ENCODE measurements at regions not wholly inside any gene's neighbourhood (a gene's known extent, or its start where the extent isn't known, plus 50 kb on each side); places are given as distances from the start of the nearest gene placed in this dataset.
"Not testable (repeated sequence)": the region's sequence is repeated elsewhere in the genome, so short reads cannot be mapped to it uniquely, and the experiment has no call there.

DNA sequence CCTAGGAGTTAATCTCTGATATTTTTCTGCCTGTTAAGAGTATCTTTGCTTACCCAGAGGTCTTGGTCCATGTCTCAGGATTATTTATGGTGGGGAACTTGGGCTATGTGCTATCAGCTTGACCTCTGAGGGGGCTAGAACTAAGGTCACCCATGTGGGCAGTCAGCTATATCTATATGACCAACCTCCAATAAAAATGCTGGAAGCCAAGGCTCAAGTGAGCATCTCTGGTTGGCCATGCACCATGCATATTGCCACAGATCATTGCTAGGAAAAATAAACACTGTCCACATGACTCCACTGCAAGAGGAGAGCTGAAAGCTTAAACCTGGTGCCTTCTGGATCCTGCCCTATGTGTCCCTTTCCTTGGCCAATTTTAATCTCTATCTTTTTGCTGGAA lies 196.5 kb upstream of the SLC7A11 start:
- DNase-seq (ENCODE audit: low read depth) = no peak

GRCh38 chr4:138437263-138437851 lies 195.2 kb upstream of the SLC7A11 start:
- no peak for DNase-seq (ENCODE audit: low read depth)

DNA sequence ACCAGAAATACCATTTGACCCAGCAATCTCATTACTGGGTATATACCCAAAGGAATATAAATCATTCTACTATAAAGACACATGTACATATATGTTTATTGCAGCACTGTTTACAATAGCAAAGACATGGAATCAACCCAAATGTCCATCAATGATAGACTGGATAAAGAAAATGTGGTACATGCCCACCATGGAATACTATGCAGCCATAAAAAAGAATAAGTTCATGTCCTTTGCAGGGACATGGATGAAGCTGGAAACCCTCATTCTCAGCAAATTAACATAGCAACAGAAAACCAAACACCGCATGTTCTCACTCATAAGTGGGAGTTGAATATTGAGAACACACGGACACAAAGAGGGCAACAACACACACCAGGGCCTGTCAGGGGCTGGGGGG lies 193.6 kb upstream of the SLC7A11 start:
- not testable (repeated sequence) for DNase-seq (ENCODE audit: low read depth)

DNA sequence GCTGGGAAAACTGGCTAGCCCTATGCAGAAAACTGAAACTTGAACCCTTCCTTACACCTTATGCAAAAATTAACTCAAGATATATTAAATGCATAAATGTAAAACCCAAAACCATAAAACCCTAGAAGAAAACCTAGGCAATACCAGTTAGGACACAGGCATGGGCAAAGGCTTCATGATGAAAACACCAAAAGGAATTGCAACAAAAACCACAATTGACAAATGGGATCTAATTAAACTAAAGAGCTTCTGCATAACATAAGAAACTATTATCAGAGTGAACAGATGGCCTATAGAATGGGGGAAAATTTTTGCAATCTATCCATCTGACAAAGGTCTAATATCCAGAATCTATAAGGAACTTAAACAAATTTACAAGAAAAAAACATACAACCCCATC lies 192.9 kb upstream of the SLC7A11 start:
- not testable (repeated sequence) for DNase-seq (ENCODE audit: low read depth)

GRCh38 chr4:138428611-138429010 lies 186.5 kb upstream of the SLC7A11 start:
- DNase-seq (ENCODE audit: low read depth) = no peak

- DNase-seq (ENCODE audit: low read depth) = no peak
Observed at GRCh38 chr4:138426786-138427185, 184.6 kb upstream of the SLC7A11 start.

DNA sequence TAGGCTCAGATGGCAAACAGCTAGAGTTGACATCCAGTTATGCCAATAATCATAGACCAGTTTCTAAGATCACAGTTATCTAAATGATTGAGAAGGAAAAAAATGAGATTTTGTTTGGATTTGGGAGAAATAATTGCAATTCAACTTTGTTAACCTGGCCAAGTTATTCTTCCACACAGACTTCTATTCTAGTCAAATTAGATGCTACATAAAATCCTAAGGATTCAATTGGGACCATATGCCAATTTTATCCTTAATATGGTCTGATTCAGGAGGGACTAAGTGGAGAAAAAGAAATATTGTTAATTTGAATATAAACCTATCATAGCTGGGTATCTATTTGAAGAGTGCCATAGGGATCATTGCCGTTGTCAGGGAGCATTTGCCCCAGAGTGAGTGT lies 178.3 kb upstream of the SLC7A11 start:
- DNase-seq (ENCODE audit: low read depth) = no peak

GRCh38 chr4:138414202-138414601 lies 172.1 kb upstream of the SLC7A11 start:
- DNase-seq (ENCODE audit: low read depth) = no peak

GRCh38 chr4:138413273-138413672 lies 171.1 kb upstream of the SLC7A11 start:
- no peak for DNase-seq (ENCODE audit: low read depth)

DNA sequence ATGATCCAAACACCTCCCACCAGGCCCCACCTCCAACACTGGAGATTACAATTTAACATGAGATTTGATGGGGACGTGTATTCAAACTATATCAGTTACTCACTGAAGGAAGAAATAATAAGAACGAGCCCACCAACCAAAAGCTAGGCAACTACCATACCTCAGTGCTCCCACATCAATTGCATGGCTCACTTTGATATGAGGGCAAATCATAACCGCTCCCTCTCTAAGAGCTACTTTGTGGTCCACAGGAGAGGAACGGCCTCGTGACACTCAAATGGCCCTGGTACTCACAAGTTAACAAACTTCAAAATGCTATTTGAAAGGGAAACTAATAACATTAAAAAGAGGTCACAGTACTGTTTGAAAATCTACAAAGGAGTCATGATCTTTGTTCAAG lies 170.7 kb upstream of the SLC7A11 start:
- no peak for DNase-seq (ENCODE audit: low read depth)

- DNase-seq (ENCODE audit: low read depth) = no peak
Observed at GRCh38 chr4:138410266-138410665, 168.1 kb upstream of the SLC7A11 start.

GRCh38 chr4:138409670-138410069 lies 167.5 kb upstream of the SLC7A11 start:
- no peak for DNase-seq (ENCODE audit: low read depth)

DNA sequence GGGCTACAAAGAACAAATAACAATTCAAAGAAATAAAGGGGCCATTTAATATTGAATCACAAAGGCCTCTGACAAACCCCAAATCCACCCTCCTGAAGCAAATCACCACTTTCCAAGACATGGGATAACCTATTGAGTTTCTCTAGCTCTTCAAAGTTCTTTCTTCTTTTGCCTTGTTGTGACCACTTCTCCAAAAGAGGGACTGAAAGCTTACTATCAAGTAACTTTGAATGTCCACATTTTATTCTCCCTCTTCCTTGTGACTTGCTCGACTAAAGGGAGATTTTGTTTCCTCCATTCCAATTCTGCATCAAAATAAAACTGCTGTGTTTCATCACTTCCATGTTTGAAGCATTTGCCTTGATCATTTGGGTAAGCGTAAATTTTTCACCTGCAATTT lies 166.6 kb upstream of the SLC7A11 start:
- DNase-seq (ENCODE audit: low read depth) = no peak

DNA sequence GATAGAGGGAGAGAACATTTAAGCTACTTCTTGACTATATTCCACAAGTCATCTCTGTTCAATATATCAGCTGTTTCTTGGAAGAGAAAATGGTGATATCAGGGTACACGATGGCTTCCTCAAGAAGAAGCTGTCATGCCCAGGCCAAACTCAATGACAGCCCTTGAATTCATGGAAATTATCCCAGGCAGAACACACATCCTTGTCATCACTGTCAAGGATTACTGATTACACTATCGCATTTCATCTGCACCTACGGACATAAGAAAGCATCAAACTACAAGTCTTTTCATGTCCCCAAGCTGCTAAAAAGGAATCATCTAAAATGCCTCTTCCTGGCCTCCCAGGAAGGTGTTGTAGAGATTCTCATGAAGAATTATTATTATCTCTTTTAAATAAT lies 165.2 kb upstream of the SLC7A11 start:
- no peak for DNase-seq (ENCODE audit: low read depth)

DNA sequence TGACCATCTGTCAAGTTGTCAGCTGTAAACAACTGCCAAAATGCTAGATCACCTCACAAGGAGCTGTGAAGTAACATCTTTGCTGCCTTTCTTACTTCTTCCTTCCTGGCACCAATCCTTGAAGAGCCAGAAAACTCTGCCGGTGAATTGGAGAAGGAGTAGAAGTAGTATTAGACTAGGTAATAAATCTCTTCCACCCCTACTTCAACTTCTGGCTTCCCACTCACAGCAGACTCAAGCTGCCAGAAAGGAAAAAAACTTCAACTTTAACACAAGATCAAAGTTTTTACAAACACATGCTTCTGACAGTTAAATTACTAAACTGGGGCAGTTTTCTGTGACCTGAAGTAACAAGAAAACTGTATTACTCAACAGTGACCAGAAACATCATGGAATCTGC lies 164.7 kb upstream of the SLC7A11 start:
- no peak for DNase-seq (ENCODE audit: low read depth)

DNA sequence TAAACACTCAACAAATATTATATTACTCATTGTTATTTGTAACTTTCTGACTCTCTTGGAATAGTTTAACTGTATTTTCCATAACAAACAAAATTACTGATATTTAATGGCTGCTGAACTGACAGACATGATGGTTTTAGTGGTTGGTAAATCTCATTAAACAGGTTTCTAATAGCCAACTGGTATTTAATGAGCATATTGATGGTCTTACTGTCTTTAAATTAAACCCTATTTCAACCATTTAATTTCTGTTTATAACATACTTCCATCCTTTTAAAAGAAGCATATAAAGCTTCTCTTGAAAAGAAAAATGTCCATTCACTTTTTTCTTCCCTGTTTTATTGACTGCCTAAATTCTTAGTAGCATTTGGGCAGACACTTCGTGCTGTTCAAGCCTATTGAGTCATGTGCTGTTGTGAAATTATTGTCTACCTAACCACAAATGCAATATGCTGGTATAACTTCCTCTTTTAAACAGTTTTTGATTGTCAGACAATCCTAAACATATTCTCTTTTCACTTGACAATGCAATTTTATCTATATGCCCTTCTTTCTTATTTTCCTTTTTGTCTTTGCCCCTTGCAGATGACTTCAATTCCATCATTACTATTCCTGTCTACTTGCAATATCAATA lies 163.9 kb upstream of the SLC7A11 start:
- DNase-seq (ENCODE audit: low read depth) = no peak

- no peak for DNase-seq (ENCODE audit: low read depth)
Observed at GRCh38 chr4:138405466-138405891, 163.3 kb upstream of the SLC7A11 start.

GRCh38 chr4:138404801-138405200 lies 162.7 kb upstream of the SLC7A11 start:
- DNase-seq (ENCODE audit: low read depth) = no peak

GRCh38 chr4:138404251-138404650 lies 162.1 kb upstream of the SLC7A11 start:
- DNase-seq (ENCODE audit: low read depth) = no peak

DNA sequence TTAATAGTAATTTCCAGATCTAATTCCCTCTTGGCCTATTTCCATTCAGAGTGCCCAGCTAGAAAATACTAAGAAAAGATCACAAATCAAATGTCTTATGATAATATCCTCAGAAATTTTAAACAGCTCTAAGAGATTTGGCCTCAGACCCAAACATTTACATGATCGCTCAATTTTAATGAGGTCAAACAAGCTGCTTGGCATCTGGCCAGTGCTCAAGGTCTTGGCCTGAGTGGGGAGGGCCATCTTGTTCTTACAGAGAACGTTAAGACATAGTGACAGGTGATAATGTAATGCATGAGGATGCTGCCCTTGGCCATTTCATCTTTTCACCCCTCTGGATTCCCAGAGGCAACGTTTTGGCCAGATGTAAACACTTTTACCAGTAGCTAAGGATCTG lies 159.2 kb upstream of the SLC7A11 start:
- DNase-seq (ENCODE audit: low read depth) = no peak

DNA sequence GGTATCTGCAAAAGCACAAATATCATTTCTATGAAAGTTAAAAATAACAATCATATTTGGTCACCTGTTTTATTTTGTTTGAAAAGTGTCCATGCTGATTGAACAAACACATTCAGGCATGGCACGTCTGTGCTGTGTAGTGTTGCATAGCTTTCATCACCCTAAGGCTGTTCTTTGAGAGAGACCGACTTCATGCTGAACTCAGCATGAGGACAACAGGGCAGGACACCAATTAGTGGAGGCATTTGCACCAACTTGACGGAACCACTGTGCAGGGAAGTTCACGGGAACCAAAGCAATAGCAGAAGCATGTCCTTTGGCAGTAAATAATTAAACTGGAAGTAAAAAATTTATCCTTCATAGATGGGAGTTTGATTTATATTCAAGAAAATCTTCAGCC lies 158.4 kb upstream of the SLC7A11 start:
- no peak for DNase-seq (ENCODE audit: low read depth)

GRCh38 chr4:138400066-138400465 lies 157.9 kb upstream of the SLC7A11 start:
- no peak for DNase-seq (ENCODE audit: low read depth)

GRCh38 chr4:138399081-138399480 lies 156.9 kb upstream of the SLC7A11 start:
- no peak for DNase-seq (ENCODE audit: low read depth)

DNA sequence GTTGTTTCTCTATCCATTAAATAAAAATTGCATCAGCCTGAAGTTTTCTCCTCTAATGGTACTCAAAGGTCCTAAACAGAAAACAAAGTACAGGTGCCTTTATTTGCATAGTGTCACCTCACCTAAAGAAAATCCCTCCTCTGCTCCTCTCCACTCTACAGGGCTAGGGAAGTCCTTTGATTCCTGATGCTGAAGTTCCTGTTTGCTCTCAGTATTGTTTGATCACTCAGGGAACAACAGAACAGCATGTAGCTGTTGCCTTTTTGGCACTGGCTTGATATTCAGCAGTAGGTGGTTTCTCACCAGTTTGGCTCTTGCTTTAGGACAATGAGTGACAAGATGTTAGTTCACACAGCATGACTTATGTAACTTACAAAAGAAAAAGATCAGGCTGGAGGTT lies 156.2 kb upstream of the SLC7A11 start:
- DNase-seq (ENCODE audit: low read depth) = no peak

Measured in activated T-helper 1 cell treated with Interleukin-2 at 50 U/mL for 16 hours (primary cell).